ENCODE measurements at regions not wholly inside any gene's neighbourhood (a gene's known extent, or its start where the extent isn't known, plus 50 kb on each side); places are given as distances from the start of the nearest gene placed in this dataset.

GRCh38 chr15:38817427-38818156 is 253.0 kb upstream of the RASGRP1 start:
- Histone ChIP-seq H3K27ac (no peak overlapping the region), H3K36me3 (no peaks in the 10 kb centered on the region), H3K27me3 (replicated peaks in 1 of 7) (no peaks in the 10 kb centered on the region), H3K4me1 (peaks cover 0 to 11% (median 7%) of the 10 kb centered on the region in 6 donors), H3K4me3 (peak overlapping the region in 1 of 8 donors; percentile 23), H3K9me3 (no peaks in the 10 kb centered on the region)
- intact Hi-C loops (cut with DNase I; ENCODE audit: low total_unique reads) = loop anchor here (5.0 to 10.0 kb wide), 2 partner anchors 175 to 757 kb away; no protein-coding TSS in a partner anchor
- WGBS, 5 donors = 14 to 26% (median 19%) methylated on average over 12 of the region's 12 CpGs
- TF ChIP-seq CTCF (IDR thresholded peaks at IDR 0.05 in 8 of 11, conservative IDR thresholded peaks at IDR 0.05 in 3 of 11) (peak; percentile 82 to 97 (median 92)), POLR2A (IDR thresholded peaks at IDR 0.05) (no peak), POLR2AphosphoS5 (IDR thresholded peaks at IDR 0.05) (peak in 1 of 3 donors; percentile 27)
- peak; percentile 93 for DNase-seq

GRCh38 chr15:38818157-38818790 is 253.7 kb upstream of the RASGRP1 start:
- TF ChIP-seq CTCF (IDR thresholded peaks at IDR 0.05 in 8 of 11, conservative IDR thresholded peaks at IDR 0.05 in 3 of 11) = no peak
- TF ChIP-seq POLR2AphosphoS5 (IDR thresholded peaks at IDR 0.05) = no peak
- TF ChIP-seq POLR2A (IDR thresholded peaks at IDR 0.05) = no peak
- Histone ChIP-seq H3K9me3 (no peaks in the 10 kb centered on the region), H3K4me1 (peaks cover 0 to 11% (median 7%) of the 10 kb centered on the region in 6 donors), H3K27ac (no peak overlapping the region), H3K27me3 (replicated peaks in 1 of 7) (no peaks in the 10 kb centered on the region), H3K36me3 (no peaks in the 10 kb centered on the region), H3K4me3 (peak overlapping the region in 1 of 8 donors; percentile 23)
- 80 to 91% (median 84%) methylated on average over 8 to 9 of the region's 9 CpGs for WGBS, 5 donors
- no peak for DNase-seq
- intact Hi-C loops (cut with DNase I; ENCODE audit: low total_unique reads) = loop anchor here (5.0 to 10.0 kb wide), 2 partner anchors 174 to 757 kb away; no protein-coding TSS in a partner anchor

GRCh38 chr15:38819387-38819950 is 254.9 kb upstream of the RASGRP1 start:
- intact Hi-C loops (cut with DNase I; ENCODE audit: low total_unique reads) = loop anchor here (5.0 to 10.0 kb wide), 2 partner anchors 173 to 755 kb away; no protein-coding TSS in a partner anchor
- Histone ChIP-seq H3K4me1 (peaks cover 0 to 11% (median 7%) of the 10 kb centered on the region in 6 donors), H3K4me3 (no peak overlapping the region), H3K9me3 (no peaks in the 10 kb centered on the region), H3K27ac (no peak overlapping the region), H3K36me3 (no peaks in the 10 kb centered on the region), H3K27me3 (replicated peaks in 1 of 7) (no peaks in the 10 kb centered on the region)
- TF ChIP-seq POLR2A (IDR thresholded peaks at IDR 0.05) (no peak), CTCF (IDR thresholded peaks at IDR 0.05 in 8 of 11, conservative IDR thresholded peaks at IDR 0.05 in 3 of 11) (no peak), POLR2AphosphoS5 (IDR thresholded peaks at IDR 0.05) (no peak)
- no peak for DNase-seq
- 73 to 87% (median 75%) methylated on average over 8 of the region's 8 CpGs for WGBS, 5 donors

- H3K27ac ChIP-seq = no peak overlapping the region
- peaks cover 0 to 4% (median 0%) of the 10 kb centered on the region in 7 donors for H3K27me3 ChIP-seq (replicated peaks in 1 of 7)
- H3K4me1 ChIP-seq = peaks cover 0 to 10% (median 5%) of the 10 kb centered on the region in 6 donors
- H3K36me3 ChIP-seq = no peaks in the 10 kb centered on the region
- TF ChIP-seq POLR2A (IDR thresholded peaks at IDR 0.05) (no peak), POLR2AphosphoS5 (IDR thresholded peaks at IDR 0.05) (no peak), CTCF (IDR thresholded peaks at IDR 0.05 in 8 of 11, conservative IDR thresholded peaks at IDR 0.05 in 3 of 11) (no peak)
- DNase-seq = no peak
- no peaks in the 10 kb centered on the region for H3K9me3 ChIP-seq
- intact Hi-C loops (cut with DNase I; ENCODE audit: low total_unique reads) = no loop called here
- no peak overlapping the region for H3K4me3 ChIP-seq
- WGBS, 5 donors = 57 to 84% (median 78%) methylated on average over 3 of the region's 3 CpGs
These were observed 258.6 kb upstream of the RASGRP1 start for GRCh38 chr15:38823263-38823662.

All from spleen (tissue), 11 donors.